Umbilical cord (tissue), 1 donor: ENCODE measurements at regions not wholly inside any gene's neighbourhood (a gene's known extent, or its start where the extent isn't known, plus 50 kb on each side); places are given as distances from the start of the nearest gene placed in this dataset.

Experiments
- DNase-seq: peaks from one replicate; pipeline ENCODE4 v3.0.0-alpha.2; 2015; ENCODE audit warnings: low spot score

DNA sequence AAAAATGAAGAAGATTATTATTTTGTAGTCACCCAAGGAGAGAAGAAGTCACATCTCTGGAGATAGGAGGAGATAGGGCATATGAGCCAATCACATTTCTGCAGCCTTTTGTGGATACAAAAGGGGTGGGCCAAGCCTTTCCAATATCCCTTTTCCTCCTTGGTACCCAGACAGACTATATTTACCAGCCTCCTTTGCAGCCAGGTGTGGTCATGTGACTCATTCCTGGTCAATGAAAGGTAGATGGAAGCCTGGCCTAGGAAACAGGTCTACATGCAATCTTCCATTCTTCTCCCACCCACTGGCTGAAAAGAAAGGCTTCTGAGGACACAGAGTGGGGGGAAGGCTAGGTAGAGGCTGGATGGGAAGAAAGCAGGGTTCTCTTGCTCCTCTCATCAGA is 58.1 kb upstream of the ERG start:
- no peak for DNase-seq

DNA sequence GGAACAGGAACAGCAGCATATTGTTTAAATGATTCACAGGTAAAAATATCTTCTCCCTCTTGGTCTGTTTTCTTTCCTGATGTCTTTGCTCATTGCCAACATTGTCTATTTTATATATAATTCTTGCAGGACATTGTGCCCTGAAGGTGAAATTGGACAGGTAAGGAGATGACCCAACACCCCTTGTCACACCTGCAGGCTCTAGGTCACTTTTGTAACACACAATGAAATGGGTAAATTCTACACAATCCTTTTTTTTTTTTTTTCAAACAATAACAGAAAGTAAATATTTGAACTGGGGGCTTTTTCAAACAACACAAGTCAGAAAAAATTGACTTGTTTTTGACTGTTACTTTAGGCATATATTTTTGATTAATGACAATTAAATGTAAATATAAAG is 62.9 kb upstream of the ERG start:
- no peak for DNase-seq

DNA sequence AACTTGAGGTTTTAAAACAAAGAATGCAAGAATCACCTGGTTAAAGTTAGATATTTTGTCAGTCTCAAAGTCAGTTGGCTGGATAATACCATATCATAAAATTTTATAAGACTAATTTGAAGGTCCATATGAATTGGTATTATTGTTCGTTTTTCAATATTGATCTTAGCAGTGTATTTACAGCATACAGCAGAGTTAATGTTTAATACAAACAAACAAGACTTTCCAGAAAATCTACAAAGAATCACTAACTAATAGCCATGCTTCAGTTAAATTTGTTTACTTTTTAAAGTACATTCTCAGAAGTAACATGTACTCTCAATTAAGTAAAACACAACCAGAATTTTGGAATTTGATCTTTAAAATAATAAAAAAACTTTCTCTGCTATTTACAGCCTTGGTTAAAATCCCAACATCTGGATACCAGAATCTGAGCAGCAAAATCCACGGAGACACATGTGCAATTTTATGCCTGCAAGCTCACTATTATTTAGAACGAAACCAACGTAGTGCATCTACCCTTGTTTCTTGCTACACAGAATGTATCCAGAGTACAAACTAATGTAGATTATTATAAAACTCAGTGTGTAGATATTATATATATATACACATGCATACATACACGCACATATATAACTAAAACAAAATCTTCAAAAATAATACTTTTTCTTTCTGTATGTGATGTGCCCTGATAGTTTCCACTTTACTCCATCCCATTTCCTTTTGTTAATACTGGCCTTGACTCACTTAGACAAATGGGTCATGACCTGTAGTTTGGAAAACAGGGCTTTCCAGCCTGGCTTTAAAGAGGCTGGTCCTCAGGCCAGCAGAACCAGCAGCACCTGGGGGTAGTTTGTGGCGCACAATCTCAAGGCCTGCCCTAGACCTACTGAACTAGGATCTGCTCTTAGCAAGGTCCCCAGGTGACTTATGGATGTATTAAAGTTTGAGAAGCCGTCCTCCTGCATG is 63.6 kb upstream of the ERG start:
- DNase-seq = peak; percentile 47

DNA sequence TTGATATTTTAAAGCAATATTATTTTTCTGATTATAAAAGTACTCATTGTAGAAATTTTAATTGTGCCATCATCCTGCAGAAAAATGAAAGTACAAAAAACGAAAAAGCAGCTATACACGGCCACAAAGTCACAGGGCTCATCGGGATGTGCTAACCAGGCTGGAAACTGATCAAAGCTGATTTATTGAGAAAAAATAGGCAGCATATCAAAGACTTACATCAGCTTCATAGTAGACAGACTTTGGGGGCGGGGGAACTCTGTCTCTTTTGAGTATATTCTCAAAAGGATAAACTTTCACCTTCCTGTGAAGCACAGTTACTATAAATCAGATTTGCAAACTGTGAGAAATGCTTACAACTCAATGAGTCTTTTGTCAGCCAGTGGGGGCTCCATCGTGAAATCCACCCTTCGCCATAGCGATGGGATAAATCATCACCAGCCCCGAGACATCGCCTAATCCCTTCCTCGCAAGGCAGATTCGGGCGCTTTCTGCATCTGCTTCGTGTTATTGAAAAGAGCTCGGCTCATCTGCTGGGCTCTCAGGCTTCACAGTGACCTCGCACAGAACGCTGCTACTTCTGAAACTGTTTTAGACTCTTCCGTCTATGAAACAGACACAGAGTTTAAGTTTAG is 69.2 kb upstream of the ERG start:
- peak; percentile 89 for DNase-seq

DNA sequence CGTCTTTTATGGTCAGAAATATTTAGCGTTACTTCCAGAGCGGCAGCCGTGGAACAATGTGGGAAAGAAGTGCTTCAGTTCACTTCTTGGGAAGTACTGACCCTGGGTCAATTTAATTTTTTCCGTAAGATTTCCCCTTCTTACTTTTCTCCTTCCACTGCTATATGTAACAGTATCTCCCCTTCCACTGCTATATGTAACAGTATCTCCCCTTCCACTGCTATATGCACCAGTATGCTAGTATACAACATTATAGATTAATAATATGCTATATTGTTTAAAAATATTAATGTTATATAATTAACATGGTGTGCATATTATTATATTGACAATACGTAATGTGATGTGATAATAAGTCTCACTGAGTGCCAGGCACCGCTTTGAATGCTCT is 69.7 kb upstream of the ERG start:
- DNase-seq = no peak

DNA sequence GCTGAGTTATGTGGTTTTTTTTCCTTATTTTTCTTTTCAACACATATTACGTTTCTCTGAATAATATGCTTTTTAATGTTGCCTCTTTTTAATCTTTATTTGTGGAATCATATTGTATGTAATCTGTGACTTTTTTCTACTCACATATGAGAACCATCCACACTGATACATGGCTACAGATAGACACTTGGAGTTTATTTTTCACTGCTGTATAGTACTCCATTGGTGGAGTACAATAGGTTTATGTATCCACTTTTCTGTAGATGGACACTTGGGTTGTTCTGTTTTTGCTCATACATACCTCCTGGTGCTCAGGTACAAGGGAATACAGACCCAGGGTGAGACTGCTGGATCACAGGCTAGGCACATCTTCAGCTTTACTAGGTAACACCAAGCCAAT is 71.5 kb upstream of the ERG start:
- no peak for DNase-seq

DNA sequence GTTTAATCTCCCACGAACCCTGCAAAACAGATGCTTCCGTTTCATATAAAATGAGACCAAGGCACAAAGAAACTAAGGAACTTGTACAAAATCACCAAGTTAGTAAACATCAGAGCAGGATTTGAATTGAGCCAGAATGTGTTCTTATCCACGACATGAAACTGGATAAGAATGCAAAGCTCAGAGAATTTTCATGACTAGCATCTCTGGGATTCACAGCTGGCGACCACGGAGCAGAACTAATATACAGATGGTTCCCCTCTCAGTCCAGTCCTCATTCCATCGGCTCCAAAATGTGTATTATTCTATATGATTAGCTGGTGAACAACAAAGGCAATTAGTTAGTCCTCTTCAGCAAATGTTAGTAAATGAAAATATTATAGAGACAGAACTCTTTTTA is 72.3 kb upstream of the ERG start:
- peak; percentile 43 for DNase-seq

DNA sequence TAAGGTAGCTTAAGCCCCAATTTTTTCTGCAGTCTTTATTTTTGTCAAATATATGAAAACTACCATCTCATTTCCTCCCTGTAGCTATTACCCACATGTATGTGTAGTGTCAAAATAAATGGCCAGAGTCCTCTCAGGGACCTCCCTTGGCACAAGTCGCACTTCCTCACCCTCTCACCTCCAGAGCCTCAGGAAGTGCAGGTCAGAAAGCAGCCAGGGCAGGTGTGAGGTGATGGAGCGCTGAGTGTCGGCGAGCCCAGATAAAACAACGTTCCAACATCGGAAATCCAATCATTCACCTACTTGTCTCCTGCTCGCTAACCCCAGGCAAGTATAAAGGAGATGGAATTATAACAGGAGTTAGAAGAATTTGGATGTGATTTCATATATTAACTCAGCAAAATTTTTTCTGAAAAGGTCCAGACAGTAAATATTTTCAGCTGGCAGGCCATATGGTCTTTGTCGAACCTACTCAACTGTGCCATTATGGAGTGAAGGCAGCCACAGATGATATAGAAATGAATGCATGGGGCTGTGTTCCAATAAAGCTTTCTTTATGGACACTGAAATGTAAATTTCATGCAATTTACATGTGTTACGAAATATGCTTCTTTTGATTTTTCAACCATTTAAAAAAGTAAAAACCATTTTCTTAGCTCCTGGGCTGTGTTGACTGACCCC is 76.8 kb upstream of the ERG start:
- no peak for DNase-seq

DNA sequence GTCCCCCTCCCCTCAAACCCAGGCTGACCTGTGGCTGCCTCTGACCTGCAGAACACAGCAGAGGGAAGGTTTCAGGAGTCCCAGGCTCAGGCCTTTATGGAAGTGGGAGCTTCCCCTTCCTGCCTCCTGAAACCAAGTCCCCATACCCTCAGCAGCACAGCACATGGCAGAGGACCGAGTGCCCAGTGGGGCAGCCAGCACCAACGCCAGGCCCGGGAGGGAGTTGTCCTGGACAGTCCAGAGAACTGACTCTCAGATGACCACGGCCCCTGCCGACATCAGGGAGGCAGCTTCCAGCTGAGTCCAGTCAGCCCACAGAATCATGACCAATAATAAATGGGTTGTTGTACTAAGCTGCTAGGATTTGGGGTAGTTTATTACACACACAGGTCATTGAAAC is 79.6 kb upstream of the ERG start:
- DNase-seq = no peak

DNA sequence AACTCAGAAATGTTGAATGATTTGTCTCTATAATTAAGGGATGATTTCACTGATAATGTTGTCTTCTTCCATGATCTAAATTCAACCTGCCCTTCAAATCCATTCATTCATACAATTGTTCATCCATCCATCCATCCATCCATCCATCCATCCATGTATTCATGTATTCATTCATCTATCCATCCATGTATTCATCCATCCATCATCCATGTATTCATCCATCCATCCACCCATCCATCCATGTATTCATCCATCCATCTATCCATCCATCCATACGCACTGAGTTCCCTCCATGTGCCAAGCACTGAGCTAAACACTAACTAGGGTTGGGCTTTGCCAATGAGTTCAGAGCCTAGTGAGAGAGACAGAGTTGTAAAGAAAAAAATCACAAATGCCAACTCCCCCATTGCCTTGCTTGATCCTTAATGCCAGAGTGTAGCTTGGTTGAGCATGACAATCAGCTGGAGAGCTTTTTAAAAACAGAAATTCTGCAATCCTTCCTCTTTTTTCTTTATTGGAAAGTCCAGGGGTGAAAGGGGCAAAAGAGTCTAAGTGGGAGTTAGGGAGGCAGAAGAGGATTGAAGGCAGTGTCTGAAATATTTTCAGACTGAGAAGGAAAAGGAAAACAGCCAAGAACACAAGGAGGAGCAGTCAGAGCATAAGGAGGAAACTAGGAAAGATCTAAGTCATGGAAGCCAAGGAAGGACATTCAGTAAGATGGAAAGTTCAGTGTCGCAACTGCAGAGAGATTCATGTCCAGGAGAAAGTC is 92.4 kb upstream of the ERG start:
- DNase-seq = no peak

DNA sequence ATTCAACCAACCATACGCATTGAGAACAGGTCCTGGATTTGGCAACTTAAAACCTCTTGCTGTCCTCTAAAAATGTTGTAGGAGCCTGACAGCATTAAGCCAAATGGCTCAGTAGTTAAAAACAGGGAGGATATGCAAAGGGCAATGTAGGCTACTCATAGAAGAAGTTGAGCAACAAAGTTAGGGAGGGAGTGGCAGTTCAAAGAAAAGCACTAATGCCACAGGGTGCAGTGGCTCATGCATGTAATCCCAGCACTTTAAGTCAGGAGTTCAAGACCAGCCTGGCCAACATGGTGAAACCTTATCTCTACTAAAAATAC is 92.9 kb upstream of the ERG start:
- no peak for DNase-seq

DNA sequence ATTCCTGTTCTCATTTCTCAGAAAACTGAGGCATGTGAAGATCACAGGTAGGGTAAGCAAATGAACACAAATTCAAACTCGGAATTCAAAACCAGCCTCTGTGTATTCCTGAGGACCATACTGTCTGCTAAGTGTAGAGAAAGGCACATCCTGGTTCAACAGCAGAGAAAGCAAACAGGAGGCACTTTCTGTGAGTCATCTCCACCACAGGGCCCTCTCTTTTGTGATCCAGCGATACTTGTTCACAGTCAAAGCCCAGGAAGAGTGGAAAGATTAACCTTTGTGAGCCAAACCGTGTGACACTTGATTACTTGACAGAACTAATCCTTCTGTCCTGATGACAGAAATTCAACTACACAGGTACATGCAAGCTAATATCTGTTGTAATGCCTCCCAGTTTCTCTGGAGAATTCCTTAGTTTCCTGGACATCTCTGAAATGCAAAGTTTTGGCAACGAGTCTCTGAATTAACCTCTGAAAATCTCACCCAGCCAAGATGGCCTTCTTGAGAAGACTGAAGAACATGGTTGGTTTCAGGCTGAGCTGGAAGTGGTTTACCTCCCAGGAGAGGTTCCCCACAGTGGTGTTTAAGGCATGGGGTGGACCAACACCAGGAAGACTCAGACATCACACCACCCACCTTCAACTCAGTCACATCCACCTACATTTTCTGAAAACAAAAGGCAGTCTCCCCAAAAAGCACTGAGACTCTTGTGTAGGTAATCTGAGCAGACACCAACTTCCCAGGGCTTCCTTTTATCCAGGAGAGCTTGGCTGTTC is 98.2 kb upstream of the ERG start:
- no peak for DNase-seq

DNA sequence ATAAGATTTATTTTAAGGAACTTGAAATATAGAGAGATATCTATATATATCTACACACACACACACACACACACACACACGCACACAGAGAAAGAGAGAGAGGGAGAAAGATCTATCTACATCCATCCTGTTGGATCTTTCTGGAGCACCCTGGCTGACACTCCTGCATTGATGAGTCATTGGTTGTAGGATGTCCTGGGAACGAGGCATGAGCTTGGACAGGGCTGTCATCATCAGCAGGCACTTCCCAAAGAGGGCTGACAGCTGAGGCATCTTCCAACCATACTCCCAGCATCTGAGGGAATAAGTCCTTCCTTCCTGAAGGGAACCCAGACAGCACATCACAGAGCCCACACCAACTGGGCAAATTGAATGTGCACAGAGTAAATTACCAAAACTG is 99.1 kb upstream of the ERG start:
- DNase-seq = no peak

DNA sequence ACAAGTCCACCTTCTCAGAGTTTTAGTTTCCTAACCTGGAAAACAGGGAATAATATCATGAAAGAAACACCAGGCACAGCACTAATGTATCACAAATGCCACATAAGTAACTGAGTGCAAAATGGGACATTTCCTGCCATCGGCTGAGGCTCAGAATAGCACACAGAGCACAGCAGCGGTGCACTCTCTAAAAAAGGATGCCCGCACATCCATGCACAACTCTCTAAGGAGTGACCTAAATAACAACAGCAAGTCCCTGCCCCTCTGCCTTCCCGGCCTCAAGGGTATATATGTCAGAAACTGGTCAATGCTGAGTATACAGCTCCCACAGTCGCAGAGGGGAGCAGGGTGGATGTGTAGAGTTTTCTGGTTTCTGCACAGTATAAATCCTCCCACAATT is 100.1 kb upstream of the ERG start:
- DNase-seq = no peak

DNA sequence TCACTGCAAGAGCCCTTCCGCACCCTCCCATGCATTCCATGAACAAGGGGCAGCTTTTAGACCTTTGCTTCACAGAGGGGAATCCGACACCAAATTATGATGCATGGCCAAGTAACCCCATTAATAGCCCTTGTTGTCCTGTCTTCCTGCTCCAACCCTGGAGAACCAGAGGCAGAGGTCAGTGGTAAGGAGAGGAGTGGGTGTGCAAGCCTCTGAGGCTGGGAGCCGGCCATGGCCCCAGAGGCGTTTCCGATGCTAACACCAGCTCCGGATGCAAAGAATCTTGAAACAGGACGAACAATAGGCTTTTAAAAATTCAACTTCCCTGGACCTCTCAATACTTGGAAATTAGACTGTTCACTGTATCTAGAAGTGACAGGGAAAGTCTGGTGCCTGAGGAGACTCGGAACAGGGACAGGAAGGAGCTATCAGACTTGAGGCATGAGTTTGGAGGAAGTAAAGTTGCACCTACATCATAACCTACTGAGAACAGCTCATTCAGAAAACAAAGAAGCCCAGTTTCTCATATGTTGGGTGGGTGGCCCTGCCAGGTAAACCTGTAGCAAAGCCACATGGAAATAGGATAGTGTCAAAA is 101.2 kb upstream of the ERG start:
- DNase-seq = no peak

DNA sequence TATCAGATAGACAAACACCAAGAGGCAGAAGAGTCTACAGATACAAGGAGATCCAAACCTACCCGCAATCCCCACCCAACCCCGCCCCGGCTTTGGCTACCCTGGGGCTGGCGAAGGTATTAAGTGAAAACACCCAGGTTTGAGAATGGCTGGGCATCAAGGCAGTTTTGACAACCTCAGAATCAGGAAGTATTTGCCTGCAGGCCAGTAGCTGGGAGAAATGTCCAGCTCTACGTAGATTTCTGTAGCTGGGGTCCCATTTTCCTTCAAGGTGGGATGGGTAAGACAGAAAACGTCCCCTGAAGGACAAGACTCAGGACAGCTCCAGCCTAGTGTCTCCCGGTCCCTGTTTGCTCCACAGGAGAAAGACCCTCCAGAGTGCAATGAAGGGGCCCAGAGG is 101.8 kb upstream of the ERG start:
- DNase-seq = no peak

DNA sequence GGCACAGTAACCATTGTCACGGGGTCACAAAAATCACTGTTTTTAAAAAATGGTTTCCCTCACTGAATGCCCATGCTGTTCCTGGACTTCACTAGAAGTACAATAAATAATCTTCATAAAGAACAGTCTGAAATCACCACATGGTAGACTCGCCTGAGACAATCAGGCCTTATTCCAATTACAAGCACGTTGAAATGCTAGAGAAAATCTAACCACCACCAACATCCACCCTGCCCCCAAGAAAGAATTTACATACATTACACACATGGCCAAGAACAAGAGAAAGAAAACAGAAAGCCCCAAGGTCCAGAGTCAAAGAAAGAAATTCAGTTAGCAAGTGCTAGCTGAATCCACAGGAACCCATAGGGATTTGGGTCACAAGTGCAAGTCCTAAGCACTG is 107.0 kb upstream of the ERG start:
- DNase-seq = no peak

DNA sequence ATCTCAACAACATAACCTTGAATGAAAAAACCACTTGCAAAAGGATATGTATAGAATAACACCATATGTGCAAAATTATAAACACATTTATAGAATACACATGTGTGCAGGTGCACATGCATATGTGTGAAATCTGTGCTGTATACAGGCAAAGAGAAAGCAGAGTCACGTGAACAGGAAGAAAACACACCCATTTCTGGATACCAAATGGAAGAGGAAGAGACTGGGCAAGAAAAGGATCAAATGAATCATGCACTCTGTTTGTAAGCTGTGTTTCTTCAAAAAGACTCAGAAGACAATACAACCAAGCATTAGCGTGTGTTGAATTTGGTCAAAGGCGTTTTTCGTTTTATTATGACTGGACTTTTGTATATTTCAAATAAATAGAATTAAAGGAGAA is 111.3 kb upstream of the ERG start:
- DNase-seq = no peak

DNA sequence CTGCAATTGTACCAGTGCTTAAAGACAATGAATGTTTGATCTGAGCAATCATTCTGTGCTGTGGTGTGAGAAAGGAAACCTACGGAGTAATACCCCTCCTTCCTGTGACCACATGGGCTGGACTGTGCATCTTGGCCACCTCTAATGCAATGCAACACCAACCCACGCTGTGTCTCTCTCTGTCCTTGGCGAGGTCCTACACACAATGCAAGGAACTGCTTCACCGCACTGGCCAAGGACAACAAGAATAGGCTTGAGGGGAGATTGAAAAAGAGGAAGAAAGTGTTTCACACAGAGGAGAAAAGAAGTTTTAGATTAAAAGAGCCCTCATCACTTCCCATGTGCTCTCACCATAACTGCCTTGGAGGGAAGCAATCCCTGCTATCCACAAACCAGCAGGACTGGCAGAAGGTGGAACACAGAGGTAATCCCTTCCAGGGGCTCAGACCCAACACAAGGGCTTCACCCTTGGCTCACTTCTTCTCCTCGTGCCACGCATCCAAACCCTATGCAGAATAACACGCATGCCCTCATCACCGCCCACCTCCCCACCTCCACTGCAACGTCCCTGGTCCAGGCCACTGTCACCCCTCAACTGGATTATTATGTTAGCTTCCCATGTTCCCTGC is 112.5 kb upstream of the ERG start:
- DNase-seq = no peak

DNA sequence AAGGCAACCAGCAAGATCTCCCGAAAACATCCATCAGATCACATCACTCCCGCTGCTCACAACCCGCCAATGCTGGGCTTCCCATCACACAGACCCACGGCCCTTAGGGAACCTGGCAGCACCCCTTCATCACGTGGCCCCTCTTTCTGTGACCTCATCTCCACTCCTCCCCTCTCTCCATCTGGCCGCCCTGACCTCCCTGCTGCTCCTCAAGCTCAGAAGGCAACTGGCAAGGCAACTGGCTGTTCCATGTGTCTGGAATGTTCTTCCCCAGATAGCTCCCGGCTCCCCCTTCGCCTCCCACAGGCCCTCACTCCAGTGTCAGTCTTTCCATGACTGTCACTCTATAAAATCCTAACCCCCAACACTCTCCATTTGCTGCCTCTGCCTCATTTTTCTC is 113.0 kb upstream of the ERG start:
- no peak for DNase-seq

DNA sequence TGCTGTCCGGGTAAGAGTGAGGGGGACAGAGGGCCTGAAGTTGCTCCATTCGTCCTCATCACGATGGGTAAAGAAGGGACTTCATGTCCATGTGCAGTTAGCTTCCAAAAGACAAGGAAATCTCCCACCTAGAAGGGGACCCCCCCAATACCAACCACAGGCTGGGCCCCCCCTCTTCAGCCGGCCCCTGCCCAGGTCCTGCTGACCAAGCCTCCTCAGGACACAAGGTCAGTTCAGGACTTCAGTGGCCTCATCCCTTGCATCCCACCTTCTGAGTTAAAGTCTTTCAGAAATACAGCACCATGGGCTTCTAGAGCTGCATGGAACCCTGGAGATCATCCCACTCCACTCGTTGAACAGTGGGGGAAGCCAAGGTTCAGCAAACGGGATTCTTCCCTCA is 115.4 kb upstream of the ERG start:
- no peak for DNase-seq
